Stimulated activated CD4-positive, alpha-beta T cell treated with anti-CD3 and anti-CD28 coated beads, Interleukin-15, amount 100 ng/mL, for 48 hours (primary cell): ENCODE measurements at regions not wholly inside any gene's neighbourhood (a gene's known extent, or its start where the extent isn't known, plus 50 kb on each side); places are given as distances from the start of the nearest gene placed in this dataset.

Experiments used
- DNase-seq, 2 donors: peaks; one replicate each; pipeline ENCODE4 v3.0.0-alpha.2; 2020; ENCODE audit warnings: low read depth in 2 of 2

DNA sequence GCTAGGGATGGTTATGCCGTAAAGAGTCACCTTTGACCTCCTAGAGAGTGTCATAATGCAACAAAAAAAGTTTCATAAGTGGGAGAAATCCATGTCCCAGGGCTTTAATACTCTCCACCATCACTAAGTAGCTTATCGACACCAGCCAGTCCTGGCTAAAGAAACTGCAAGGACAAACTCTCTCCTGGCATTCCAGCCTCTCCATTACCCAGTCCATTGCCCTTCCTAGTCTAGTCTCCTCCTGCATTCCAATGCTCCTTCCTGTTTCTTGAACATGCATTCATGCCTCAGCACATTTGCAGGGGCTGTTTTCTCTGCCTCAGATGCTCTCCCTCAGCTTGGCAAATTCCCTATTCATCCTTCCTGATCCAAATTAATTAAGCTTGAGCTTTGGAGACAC is 364.1 kb downstream of the BRINP1 start:
- DNase-seq: no peak

DNA sequence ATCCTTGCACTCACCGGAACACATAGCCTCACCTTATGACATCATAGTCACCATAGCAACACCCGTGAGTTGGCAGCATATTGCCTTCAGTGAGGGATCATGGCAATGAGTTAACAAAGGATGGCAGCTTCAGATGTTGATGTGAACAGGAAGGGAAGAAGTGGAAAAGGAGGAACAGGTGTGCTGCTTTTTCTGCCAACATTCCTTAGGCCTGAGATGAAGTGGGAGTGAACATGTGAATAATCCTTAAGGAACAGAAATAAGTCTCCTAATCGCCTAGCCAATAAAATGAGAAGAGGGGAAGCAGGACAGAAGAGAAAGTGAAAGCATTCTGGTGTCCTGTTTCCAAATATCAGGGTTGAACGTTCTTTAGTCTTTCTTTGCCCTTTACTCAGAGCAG is 360.0 kb downstream of the BRINP1 start:
- no peak for DNase-seq

DNA sequence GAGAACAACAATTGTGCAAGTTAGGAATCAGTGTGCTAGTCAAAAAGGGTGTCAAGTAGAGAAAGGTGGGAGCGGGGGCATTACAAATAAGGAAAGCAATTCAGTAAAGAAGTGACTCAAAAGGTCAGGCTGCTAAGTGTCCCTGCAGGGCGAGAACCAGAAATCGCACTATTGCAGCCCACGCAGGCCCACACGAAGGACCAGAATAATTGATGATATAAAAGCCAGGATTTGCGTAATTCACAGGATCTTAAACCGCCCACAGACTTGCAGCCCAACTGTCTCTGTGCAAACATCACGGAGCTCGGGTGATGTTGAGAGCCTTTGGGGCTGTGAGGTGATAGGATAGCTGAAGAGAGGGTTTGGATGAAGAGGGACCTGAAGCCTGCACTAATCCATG is 349.0 kb downstream of the BRINP1 start:
- DNase-seq: no peak

DNA sequence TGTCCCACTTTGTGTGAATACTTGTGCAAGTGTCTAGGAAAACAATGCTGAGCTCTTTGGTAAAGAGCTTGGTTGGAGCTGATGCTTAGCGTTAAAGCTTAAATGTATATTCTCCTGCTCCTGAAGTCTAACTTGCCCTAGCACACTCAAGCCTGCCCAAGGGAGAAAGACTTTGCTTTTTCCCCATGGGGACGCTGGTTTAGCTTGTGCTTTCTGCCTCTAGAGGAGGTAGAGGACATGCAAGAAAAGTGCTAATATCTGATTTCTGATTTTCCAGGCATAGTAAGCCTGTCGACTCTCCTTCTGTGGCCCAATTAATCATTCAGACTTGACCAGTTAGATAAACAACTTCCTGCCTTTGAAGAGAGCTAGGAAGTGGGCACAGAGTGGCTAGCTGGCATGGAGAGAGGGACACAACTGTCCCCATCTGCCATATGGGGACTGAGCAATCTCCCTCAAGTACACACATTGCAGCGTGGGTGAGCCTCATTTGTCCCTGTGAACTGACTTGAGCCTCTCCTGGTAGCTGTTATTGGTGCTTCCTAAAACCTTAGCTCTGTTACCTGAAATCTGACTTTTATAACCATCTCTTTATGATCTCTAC is 348.4 kb downstream of the BRINP1 start:
- no peak for DNase-seq

DNA sequence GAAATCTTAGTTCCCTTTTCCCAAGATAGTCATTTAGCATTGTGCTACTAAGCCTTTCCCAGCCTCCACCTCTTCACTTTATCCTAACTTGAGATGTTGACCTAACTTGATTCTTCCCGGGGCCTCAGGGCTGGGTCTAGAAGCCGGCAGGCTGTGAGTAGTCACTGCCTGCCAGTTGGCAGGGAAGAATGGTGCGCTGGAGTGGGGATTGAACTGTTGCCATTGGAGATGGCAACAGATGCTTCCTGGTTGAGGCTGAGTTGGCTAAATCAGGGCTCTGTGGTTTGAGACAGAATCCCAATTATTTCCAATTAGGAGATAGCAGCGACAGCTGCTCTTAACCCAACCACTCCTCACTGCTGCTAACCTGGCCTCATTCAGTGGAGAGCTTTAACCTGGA is 343.1 kb downstream of the BRINP1 start:
- DNase-seq: no peak

DNA sequence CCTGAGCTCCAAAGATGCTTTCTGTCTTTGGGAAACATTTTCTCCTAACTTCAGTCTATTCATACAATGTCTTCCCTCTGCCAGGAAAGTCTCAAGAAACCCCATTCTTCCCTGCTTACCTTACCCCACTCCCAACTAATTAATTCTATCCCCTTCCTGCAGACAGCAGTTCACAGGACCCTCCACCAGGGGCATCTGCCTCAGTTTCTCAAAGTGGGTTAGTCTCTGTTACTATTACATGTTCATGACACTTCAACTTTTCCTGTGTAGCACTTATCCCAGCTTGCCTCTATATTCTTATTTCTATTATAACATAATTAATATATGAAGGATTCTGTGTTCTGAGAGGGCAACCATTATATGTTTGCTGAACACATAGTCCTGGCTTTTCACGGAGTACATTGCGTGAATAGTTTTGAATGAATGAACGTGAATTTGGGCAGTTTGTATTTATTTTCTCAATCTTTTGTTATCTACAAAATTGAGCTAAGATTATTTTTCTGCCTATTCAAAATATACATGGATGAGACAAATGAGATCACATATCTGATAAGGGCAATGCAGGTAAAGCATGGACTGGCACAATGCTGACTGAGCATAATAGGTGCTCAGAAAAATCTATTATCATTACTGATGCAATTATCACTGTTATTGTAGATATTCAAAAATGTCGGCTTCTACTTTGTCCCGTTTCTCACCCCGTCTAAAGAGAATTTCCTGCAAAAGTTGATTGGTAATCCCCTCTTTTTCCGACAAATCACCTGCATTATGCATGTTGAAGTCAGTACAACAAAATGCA is 341.1 kb downstream of the BRINP1 start:
- DNase-seq: no peak

DNA sequence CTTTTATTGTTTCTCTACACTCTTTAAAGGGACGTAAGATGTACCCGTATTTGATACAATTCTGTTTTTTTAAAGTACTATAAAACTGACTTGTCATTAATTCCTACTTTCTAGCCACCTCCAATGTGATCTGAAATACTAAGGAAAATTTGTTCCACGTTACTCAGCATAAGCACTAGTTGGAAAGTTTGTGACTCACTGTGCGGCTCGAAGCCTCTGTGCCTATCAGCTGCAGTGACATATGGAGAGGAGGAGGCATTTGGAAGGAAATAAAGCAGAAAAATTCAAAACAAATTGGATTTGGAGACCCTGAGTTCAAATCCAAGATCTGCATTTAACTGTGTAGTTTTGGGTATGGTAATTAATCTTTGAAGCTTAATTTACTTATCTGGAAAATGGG is 339.3 kb downstream of the BRINP1 start:
- DNase-seq: no peak

DNA sequence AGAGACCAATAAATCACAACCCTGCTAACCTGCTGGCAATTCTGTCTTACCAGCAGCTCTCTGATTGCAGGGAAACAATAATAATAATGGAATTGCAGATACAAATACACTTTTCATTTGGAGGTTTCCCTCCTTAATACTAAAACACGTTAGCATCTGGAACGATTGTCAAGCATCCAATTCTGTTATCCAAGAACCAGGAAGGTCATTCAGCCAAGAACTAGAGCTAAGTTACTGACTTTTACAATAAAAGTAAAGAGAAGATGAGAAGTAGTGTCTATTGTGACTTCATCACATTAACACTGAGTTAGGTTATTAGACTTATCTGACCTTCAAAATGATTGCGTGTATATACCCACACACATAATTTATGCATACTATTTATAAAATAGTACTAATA is 335.6 kb downstream of the BRINP1 start:
- no peak for DNase-seq

DNA sequence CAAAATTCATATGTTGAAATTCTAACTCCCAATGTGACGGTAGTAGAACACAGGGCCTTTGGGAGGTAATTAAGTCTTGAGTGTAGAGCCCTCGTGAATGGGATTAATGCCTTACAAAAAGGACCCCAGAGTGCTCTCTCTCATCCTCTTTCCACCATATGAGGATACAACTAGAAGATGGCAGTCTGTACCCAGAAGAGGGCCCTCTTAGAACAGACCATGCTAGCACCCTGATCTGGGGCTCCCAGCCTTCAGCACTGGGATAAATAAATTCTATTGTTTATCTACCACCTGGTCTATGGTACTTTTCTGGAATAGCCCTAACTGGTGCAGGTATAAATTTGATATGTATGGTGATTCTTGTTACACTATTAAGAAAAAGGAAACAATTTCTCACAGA is 332.3 kb downstream of the BRINP1 start:
- DNase-seq: no peak

DNA sequence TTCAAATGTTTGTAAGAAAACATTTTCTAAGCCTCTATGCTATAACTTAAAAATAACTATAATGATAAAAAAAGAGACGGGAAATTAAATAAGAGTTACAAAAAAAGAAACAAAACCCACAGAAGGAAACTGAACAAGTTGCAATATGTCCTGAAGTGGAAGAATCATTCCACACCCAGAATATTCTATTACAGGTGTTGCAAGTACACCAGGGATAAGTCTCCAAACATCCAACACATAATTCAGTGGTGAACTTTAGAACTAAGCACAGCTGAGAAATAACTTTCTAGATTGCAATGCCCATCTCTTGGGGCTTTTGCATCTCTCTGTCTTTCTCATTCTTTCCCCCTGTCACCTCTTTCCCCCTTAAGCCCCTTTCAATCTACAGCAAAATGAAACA is 325.2 kb downstream of the BRINP1 start:
- DNase-seq: no peak

DNA sequence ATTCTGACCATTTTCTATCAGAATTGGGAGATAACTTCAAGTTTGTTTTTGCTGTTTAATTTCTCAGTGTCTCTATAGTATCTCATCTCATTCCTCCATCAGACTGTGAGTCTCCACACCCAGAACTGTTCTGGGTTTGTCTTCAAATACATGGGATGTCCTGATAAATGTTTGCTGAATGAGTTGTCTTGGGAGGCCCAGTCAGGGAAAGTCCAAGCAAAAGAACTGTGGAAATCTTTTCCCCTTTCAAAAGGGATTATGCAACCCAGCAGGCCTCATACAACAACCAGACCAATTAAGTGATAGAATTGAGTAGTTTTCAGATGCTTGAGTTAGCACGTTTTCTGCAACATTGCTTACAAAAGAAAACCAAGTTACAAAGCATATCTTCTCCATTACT is 324.4 kb downstream of the BRINP1 start:
- no peak for DNase-seq

DNA sequence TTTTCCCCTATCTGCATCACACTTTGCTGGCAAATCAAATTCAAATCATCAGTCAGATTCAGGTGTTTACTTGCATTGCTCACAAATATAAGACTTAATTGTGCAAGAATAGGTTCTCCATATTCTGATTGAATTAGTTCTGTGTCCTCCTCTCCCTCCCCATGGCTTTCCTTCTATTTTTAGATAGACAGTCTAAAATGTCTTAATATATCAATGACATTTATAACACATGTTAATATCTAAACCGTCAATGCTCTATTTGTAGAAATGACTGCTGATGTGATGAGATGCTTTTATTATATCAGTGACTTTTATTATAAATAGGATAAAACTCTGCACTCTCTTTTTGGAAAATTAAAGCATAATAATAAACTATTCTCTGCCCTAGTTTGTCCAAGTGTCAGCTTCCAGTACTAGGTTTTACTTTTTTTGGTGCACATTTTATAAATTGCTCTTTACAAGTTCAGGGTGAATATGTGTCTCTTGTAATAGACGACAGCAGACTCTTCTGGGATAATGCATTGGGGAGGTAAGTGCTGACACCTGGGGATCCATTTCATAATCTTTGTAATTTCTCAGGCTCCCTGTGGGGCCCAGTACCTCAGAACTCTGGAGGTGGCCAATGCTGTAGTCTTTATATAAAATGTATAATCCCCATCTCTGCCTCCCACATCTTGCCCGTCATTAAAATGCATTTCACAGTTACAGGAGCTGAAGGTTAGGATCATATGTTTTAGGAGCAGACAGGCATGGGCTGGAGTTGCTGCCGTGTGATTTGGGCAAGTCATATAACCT is 321.5 kb downstream of the BRINP1 start:
- no peak for DNase-seq

DNA sequence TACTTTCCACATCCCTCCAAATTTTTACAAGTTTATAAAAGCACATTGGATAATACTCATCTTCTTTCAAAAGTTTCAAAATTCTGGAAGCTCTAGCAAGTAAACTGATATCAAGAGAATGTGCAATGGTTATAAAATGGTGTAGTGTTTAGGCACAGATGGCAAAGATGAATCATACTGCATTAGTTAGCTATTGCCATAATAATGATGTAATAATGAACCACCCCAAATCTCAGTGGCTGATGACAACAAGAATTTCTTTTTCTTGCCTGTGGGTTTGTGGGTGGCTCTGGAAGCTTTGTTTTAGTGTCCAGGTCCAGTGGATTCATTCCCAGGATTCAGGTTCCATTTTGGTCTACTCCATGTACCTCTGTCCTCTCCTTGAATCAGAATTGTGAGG is 319.0 kb downstream of the BRINP1 start:
- DNase-seq: no peak

DNA sequence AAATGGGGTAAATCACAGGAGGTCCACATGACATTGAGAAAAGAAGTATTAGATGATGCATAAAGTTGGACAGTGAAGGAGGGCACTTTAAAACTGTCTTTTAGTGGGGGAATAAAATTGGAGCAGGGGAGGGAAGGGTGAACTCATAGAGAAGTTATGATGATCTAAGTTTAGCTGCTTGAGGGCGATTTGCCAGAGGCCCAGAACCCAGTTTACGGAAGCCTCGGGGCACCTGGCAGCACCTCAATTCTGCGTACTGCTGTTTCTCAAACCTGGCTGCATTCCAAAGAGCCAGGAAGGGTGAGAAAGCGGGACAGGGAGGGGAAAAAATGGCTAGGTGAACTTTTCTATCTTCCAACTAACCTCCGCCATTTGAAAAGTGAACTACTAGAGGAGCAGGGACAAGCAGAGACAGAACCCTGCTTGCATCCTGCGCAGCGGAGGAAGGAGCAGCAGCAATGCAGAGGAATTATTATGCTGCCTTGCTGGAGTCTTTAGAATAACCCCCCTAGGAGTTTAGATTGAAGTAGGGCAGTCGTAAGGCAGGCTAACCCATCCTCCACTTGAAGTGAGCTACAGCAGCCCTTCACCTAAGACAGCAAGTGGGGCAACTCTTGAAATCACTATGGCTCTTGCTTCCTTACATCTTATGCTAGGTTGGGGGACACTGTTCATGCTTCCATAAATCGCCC is 316.8 kb downstream of the BRINP1 start:
- no peak for DNase-seq

DNA sequence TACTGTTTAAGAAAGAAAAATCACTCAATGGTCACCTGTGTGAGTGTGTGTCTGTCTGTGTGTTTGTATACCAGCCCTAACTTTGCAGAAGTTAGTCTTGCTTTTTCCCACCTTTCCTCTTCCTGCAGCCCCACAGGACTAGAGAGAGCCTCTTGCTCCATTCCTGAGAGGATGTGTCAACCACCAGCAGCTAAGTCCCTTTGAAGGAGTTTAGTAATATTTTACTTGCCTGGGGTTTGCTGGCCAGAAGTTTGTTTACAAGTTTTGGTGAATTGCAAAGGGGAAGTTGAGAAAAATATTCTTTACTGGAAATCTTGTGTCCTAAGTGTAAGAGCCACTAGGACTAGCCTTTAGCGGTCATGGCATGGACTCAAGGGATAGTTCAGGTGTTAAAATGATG is 316.2 kb downstream of the BRINP1 start:
- no peak for DNase-seq

DNA sequence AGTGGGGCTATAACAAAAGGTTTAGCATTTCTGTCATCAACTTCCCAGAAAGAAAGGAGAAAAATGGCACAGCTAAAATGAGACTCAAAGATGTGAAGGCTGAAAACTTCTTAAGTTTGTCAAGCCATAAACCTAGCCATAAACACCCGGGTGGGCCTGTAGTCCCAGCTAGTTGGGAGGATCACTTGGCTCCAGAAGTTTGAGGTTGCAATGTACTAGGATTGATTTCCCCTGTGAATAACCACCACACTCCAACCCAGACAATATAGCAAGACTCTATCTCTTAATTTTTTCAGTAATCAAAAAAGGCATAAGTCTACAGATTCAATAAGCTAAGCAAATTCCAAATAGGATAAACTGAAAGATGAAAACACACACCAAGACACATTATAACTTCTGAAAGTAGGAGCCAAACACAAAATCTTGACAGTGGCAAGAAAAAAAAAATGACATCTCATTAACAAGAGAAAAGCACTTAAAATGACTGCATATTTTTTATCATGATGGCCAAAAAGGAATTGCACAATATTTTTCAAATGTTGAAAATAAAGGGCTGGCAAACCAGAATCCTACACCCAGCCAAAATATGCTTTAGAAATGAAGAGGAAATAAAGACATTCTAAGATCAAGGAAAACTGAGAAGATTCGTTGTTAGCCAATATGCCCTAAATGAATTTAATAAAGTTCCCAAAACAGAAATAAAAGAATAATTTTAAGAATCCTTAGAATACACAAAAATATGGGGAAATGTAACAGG is 308.4 kb downstream of the BRINP1 start:
- DNase-seq: no peak

DNA sequence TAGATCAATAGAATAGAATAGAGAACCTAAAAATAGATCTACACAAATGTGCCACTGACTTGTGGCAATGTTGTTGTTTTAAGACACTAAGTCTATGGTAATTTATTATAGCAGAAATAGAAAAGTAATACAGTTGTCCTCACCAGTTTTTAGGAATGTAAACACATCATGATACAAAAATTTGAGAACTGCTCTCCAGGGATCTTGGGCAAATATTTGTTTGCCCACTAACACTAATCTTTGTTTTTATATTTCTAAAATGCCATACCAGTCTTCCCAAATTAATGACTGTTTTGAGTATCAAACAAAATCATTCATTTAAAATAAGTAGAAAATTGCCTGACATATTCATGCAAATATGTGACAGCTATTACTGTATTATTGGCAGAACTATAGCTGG is 297.6 kb downstream of the BRINP1 start:
- no peak for DNase-seq

DNA sequence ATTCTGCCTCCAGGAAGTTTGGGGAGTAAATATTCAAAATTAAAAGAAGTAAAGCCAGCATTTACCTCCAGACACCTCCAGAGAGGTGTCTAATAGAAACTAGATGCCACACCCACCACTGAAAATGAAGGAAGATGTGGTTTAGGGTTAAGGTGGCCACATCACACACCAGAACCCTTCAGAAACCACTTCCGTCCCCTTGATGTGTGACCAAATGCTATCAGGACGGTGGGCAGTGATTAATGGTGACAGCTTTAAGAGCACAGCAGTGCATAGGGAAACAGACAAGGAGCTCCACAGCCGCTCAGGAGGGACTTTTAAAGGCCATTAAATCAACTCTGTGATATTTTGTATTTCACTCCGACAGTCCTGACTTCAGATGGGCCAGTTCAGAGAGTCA is 295.2 kb downstream of the BRINP1 start:
- no peak for DNase-seq

DNA sequence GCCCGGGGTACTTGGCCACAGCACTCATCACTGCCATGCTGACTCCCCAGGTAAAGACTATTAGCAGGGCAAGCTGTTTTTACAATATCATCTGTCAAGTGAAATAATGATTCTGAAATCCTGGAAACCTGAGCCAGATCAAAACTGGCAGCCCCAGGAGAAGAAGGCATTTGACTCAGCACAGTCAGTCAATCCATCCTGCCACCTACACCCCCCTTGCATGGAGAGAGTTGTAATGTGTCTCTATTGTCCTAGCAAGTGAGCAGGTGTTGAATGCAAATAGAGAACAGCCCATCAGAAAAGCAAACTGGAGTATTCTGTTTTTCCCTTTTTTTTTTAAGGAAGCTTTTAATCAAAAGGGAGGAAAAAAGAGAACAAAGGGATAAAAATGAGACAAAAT is 291.2 kb downstream of the BRINP1 start:
- no peak for DNase-seq

DNA sequence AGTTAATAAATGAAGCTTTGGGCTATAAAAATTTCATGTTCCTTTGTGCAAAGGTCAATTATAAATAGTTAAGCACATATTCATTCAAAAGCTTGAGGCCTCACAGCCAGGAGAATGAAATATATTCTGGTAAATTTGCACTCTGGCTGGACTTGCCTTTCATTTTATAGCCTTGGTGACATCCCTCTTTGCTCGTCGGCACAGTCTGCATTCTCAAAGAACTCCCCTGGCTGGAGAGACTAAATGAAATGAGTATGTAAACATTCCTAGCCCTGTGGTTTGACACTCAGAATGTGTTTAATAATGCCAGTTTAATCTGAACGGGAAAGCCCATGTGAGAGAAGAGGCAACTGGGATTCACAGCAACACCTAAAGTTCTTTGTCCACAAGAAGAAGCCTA is 285.6 kb downstream of the BRINP1 start:
- DNase-seq: no peak

DNA sequence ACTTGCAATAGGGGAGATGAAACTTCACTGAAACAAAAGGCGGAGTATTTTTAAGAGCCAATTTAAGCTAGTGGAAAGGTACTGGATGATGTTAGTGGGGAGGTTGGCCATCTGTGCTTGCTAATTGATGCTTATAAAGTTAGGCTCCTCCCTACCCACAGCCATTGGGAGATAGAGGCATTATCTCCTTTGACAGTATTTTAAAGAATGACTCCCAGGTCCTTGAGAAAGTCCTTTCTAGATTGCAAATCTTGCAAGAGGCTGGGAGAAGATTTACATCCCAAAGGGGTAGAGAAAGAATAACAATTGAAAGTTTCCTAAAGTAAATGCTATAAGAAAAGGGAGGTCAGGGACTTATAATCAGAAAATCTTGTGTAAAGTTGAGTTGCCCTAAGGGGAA is 282.6 kb downstream of the BRINP1 start:
- DNase-seq: no peak
